T47D (cell line): ENCODE measurements at regions not wholly inside any gene's neighbourhood (a gene's known extent, or its start where the extent isn't known, plus 50 kb on each side); places are given as distances from the start of the nearest gene placed in this dataset.
A peak's percentile ranks its signal among the peaks of the same experiment; 100 is the strongest.

Experiments used
- DNase-seq, 2 experiments: peaks; one replicate each; pipeline versions ENCODE4 v3.0.0 to v3.0.0-alpha.2; 2011 to 2012; ENCODE audit warnings: low read depth in 1 of 2, low spot score in 1 of 2
- JUND ChIP-seq: IDR thresholded peaks from 2 replicates; pipeline ENCODE4 v1.6.1; 2012; ENCODE audit warnings: low read depth
- in situ Hi-C: cut with HindIII; loops from 2 replicates; pipeline ENCODE4 v1.10.0; 2016; ENCODE audit warnings: low sequenced_read_pairs, low pct_unique_long_range_greater_than_20kb

DNA sequence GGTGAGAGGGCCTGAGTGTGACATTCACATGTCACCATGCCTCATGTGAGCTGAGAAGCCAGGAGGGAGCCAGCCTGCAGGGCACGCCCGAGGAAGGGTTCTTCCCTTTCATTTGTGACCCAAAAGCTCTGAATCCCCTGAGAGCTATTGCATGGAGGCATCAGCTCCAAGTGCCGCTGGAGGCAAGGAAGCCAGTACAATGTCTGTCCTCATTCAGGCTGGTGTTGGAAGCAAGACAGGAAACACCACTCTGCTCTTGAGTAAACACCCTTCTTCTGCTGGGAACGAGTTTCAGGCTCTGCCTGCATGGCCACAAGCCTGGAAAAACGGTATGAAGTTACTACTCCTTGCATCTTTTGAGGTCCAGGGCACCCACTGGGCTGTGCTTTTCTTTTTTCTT is 83.8 kb upstream of the LARGE1 start:
- no peak for DNase-seq
- in situ Hi-C loops, result no loop called here
- no peak for TF ChIP-seq JUND

DNA sequence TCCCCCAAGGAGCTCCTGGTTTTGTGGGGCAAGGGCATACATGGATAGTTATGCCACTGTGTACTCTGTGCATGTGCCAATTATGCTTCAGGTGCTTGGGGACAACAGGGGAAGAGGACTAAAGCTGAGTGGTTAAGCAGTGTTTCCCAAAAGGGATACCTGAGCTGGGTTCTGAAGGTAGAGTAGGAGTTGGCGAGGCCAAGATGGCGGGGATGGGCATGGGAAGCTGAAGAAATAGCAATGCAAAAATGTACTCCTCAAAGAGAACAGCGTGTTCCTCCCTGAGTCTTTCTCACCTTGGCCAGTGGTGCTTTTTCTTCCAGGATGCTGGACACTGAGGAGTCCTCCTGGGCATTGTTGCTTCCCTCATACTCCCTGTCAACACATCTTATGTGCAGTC is 90.0 kb upstream of the LARGE1 start:
- TF ChIP-seq JUND, result no peak
- in situ Hi-C loops, result no loop called here
- DNase-seq, result no peak

DNA sequence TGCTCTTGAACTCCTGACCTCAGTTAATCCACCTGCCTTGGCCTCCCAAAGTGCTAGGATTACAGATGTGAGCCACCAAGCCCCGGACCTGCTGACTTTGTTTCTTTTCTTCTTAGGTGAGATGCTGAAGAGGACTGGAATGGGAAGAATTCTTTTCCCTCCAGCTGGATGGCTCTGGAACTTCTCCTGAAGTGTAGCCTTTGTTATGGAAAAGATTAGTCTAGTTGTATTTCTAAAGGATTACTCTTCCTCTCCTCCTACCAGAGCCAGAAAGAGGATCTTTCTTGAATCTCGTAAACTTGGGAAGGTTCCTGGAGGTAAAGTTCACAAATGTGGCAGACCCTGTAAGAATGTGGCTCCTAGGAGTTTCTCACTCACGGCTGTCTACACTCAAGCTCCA is 95.4 kb upstream of the LARGE1 start:
- in situ Hi-C loops, result no loop called here
- TF ChIP-seq JUND, result no peak
- DNase-seq, result no peak

DNA sequence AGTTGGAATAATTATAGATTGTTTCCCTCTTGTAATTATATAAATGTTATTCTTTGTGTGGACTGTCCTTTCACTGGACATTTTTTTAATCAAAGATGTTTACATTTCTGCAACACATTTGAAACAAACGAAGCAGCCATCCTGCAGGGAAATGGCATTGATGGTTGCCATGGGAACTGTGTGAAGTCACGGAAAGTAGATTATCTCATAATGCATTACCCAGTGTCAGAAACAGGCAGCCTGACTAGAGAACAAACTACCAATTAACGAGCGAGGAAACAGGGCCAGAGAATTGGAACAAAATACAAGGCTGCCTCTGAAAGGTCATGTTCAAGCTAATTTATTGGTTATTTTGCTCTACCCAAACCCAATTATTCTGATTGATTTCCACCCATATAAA is 96.9 kb upstream of the LARGE1 start:
- no peak for DNase-seq
- TF ChIP-seq JUND, result no peak
- in situ Hi-C loops, result no loop called here

DNA sequence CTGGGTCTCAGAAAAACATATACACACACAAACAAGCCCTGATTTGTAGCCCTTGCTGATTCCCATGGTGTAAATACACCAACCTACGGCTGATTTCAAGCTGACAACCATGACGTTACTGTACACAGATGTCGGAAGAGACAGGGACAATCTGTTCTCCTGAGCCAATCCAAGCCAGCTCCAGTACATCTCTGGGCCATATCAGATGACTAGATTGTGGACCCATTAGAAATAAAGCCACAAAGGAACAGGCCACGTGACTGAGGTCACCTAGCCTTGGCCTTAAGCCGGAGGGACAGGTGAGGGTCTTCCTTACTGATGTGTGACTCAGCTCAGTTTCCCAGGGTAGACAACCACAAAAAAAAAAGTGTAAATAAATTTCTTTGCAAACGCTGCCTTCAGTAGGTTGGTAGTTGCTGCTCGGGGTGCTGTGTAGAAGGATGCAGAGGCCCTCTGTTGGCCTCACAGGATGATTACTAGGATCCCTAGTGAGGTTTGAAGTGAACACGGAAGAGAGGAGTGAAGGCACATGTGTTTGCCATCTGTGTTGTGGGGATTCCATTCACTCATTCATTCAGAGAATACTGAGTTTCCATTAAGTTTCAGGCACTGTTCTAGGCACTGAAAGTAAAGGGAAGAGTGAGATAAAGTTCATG is 99.0 kb upstream of the LARGE1 start:
- in situ Hi-C loops, result no loop called here
- TF ChIP-seq JUND, result no peak

GRCh38 chr22:34035209-34035608 is 114.9 kb upstream of the LARGE1 start:
- DNase-seq, result no peak
- in situ Hi-C loops, result no loop called here

More for the DNA sequence above, 99.0 kb upstream of the LARGE1 start:
- DNase-seq, result no peak

GRCh38 chr22:34036931-34037330 is 116.7 kb upstream of the LARGE1 start:
- in situ Hi-C loops, result no loop called here
- DNase-seq, result peak in 1 of 2 experiments; percentile 41
- TF ChIP-seq JUND, result no peak

More at GRCh38 chr22:34035209-34035608, 114.9 kb upstream of the LARGE1 start:
- TF ChIP-seq JUND, result no peak

- in situ Hi-C loops, result no loop called here
- no peak for DNase-seq
- no peak for TF ChIP-seq JUND
These were observed 118.7 kb upstream of the LARGE1 start for GRCh38 chr22:34038801-34039555.

DNA sequence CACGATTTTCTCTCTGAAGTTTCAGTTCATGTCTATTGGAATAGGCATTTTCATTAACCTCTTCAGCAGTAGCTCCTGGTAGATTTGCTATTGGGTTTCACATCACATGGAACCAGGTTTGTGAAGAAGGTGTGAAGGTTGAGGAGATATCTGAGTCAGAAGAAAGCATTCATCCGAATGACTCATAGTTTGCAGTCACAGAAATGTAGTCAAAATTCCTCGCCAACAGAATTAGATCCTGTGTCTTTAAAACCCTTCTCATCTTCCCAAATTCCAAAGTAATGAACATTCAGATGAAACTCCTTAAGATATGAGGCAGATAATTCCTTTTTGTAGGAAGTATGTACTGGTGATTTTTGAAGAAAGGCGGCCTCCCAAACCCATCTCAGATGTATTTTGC is 125.0 kb upstream of the LARGE1 start:
- TF ChIP-seq JUND, result no peak
- in situ Hi-C loops, result no loop called here
- DNase-seq, result no peak

DNA sequence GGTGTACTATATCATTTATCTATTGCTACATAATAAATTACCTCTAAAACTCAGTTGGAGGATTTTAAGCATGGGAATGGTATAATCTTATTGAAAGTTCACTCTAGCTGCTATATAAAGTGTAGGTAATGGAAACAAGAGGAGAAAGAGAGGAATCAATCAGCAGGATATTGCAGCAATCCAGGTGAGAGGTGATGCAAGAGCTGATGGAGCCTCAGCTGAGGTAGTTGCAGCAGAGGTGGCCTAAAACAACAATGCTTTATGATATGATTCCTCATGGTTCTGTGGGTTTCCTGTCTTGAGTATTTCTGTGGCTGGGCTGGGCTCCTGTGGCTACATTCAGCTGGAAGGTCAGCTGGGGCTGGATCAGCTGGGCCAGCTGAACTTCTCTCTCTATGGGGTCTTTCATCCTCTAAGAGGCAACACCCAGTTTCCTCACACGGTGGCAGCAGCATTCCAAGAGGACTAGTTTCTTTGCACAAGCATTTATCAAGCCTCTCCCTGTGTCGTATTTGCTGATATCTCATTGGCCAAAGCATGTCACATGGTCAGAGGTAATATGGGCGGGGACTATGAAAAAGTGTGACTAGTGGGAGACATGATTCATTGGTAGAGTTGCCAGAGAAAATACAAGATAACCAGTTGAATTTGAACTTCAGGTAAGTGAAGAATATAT is 135.4 kb upstream of the LARGE1 start:
- TF ChIP-seq JUND, result no peak
- in situ Hi-C loops, result no loop called here
- peak; percentile 4 to 33 for DNase-seq

GRCh38 chr22:34057726-34058125 is 137.4 kb upstream of the LARGE1 start:
- DNase-seq, result no peak
- in situ Hi-C loops, result no loop called here
- TF ChIP-seq JUND, result no peak

DNA sequence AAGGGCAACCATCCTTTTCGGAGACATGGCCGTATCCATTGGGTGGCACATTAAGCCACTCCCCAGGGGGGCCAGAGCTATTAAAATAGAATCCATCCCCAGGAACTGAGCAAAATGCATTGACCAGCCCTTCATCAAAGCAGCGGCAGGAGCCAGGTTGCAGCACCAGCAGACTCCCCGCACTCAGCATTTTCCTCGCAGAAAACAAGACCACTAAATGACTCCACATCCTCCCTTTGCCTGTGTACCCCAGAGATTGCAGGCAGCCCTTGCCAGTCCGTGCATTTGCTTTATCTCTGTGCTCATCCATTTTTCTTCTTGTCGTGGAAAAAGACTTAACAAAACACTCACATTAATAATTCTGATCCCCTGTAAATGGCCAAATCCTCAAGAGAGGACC is 144.4 kb upstream of the LARGE1 start:
- DNase-seq, result no peak
- in situ Hi-C loops, result no loop called here
- TF ChIP-seq JUND, result no peak

DNA sequence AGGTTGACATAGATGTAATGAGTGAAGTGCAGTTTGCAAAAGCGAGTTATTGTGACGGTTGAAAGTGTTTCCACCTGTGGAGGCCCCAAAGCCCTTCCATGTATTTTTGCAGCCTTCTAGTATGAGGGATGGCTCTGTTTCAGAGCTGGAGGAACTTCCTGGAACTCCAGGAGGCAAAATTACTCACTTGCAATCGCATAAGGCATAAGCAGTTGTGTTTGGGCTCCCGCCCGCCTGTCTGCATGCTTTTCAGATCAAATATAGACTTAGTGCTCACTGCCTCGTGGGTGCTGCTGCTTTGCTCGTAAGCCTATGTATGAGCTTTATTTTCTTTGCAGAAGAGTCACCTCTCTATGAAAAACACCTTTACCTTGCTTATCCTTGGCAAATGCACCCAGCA is 146.8 kb upstream of the LARGE1 start:
- in situ Hi-C loops, result no loop called here
- DNase-seq, result no peak
- TF ChIP-seq JUND, result no peak
